ENCODE measurements at regions not wholly inside any gene's neighbourhood (a gene's known extent, or its start where the extent isn't known, plus 50 kb on each side); places are given as distances from the start of the nearest gene placed in this dataset.

DNA sequence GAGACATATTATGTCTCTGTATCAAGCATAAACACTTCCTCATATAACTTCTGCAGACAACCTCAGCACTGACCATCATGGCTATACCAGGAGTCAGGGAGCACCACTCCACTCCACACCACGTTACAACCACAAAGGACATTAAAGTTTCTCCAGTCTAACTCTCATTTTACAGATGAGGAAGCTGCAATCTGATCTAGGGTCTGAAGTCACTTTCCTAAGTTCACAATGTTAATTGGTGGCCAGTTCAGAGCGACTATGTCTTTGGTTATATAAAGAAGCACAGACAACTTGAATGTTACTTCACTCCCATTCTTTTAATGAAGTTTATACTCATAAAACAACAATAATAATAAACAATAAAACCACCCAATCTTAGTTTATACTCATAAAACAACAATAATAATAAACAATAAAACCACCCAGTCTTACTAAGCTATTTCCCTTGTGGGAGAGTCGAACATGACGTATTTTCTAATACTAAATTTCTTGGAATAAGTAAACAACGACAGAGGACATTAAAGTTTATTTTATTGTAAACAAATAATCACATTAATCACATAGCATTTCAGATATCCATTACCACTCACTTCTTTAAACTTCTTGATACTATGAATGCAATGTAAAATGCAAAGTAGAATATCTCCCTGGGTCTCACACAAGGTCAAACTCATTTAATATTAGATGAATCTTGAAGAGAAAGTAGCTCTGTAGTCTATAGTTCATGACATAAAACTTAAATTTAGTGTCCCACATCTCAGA is 72.4 kb upstream of the SSTR1 start:
- TF ChIP-seq, protein P1, sequence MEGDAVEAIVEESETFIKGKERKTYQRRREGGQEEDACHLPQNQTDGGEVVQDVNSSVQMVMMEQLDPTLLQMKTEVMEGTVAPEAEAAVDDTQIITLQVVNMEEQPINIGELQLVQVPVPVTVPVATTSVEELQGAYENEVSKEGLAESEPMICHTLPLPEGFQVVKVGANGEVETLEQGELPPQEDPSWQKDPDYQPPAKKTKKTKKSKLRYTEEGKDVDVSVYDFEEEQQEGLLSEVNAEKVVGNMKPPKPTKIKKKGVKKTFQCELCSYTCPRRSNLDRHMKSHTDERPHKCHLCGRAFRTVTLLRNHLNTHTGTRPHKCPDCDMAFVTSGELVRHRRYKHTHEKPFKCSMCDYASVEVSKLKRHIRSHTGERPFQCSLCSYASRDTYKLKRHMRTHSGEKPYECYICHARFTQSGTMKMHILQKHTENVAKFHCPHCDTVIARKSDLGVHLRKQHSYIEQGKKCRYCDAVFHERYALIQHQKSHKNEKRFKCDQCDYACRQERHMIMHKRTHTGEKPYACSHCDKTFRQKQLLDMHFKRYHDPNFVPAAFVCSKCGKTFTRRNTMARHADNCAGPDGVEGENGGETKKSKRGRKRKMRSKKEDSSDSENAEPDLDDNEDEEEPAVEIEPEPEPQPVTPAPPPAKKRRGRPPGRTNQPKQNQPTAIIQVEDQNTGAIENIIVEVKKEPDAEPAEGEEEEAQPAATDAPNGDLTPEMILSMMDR (IDR thresholded peaks at IDR 0.05; ENCODE audit: low read depth, low read length): no peak
- no peak overlapping the region for H3K4me3 ChIP-seq (replicated peaks in 1 of 2; ENCODE audit: low read depth in 2 of 2, low read length in 2 of 2)
- DNase-seq (ENCODE audit: low read depth in 2 of 2): no peak

DNA sequence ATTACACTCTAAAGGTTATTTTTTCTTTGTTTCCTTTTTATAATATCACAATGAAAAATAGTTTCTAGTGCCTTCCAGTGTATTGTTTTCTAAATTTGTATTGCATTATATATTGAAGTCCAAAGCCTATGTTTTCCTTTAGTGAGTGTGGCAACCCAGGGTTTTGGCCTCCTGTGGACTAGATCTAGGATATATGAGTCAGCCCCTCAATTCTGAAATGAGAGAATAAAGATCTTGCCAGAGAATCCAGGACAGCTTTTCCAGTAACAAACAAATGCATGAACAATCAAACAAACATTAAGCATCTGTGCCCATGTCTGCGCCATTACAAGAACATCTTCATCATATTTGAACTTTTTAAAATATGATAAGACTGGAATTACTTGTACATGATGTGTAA is 70.7 kb upstream of the SSTR1 start:
- H3K4me3 ChIP-seq (replicated peaks in 1 of 2; ENCODE audit: low read depth in 2 of 2, low read length in 2 of 2): no peak overlapping the region
- peak; percentile 36 to 52 for DNase-seq (ENCODE audit: low read depth in 2 of 2)
- TF ChIP-seq, protein P1 (IDR thresholded peaks at IDR 0.05; ENCODE audit: low read depth, low read length): no peak

DNA sequence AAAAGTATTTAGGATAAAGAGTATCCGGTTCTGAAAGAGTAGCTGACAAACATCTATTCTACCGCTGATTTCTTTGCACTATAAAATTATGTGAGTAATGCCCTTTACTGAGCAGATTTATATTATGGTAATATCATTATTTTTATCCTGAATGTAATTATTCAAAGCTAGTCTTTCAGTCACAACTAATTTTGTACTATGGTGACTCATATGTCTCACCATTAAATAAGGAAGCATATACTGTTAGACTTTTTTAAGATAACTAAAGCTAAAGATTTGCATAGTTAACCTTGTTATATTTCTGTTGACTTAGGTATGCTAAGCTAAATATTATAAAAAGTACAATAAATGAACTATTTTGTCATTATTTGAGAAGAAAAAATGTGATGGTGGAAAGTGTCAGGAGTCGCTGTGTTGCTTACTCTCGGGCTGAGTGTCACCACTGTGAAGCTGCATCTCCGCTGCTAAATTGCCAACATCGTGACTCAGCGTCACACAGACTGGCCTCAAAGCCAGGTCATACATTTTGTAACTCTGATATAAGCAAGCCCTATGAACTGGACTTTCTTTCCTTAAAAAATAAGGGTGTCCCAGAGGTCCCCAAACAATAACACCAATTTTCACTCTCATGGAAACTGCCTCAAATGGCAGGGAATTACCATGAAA is 69.1 kb upstream of the SSTR1 start:
- peak; percentile 2 to 17 for DNase-seq (ENCODE audit: low read depth in 2 of 2)
- TF ChIP-seq, protein P1 (IDR thresholded peaks at IDR 0.05; ENCODE audit: low read depth, low read length): no peak
- H3K4me3 ChIP-seq (replicated peaks in 1 of 2; ENCODE audit: low read depth in 2 of 2, low read length in 2 of 2): no peak overlapping the region

DNA sequence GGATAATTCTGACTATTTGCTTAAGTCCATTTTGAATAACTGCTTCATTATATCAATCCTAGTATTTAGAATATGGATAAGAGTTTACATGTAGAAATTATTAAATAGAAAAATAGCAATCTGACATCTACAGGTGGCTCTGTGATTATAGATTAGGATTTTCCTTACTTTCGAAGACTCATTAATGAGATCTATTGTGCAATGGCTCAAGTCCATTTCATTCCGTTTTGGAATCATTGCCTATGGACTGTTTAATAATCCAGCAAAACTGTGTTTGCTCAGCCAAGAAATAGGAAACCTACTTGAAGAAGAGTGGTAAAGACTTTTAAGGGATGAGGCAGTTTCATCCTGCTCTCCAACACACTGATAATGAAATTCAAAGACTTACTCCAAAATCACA is 67.8 kb upstream of the SSTR1 start:
- DNase-seq (ENCODE audit: low read depth in 2 of 2): no peak
- no peak overlapping the region for H3K4me3 ChIP-seq (replicated peaks in 1 of 2; ENCODE audit: low read depth in 2 of 2, low read length in 2 of 2)
- TF ChIP-seq, protein P1 (IDR thresholded peaks at IDR 0.05; ENCODE audit: low read depth, low read length): no peak

DNA sequence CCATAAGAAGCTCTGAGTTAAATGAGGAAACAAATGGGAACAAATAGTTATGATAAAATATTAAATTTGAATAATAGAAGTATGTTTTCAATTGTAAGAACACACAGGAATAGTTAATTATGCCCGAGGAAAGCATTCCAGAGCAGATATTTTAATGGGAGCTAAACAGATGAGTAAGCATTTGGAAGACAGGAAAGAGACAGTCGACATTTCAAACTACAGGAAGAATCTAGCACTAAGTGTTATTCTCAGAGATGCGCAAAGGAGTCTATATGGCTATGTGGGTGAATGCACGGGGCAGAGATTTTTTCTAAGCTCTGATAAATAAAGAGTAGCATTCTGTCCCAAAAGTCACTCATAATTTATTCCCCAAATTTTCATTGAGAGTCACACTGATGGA is 64.5 kb upstream of the SSTR1 start:
- peak in 1 of 2 donors; percentile 3 for DNase-seq (ENCODE audit: low read depth in 2 of 2)
- no peak overlapping the region for H3K4me3 ChIP-seq (replicated peaks in 1 of 2; ENCODE audit: low read depth in 2 of 2, low read length in 2 of 2)
- TF ChIP-seq, protein P1 (IDR thresholded peaks at IDR 0.05; ENCODE audit: low read depth, low read length): no peak

DNA sequence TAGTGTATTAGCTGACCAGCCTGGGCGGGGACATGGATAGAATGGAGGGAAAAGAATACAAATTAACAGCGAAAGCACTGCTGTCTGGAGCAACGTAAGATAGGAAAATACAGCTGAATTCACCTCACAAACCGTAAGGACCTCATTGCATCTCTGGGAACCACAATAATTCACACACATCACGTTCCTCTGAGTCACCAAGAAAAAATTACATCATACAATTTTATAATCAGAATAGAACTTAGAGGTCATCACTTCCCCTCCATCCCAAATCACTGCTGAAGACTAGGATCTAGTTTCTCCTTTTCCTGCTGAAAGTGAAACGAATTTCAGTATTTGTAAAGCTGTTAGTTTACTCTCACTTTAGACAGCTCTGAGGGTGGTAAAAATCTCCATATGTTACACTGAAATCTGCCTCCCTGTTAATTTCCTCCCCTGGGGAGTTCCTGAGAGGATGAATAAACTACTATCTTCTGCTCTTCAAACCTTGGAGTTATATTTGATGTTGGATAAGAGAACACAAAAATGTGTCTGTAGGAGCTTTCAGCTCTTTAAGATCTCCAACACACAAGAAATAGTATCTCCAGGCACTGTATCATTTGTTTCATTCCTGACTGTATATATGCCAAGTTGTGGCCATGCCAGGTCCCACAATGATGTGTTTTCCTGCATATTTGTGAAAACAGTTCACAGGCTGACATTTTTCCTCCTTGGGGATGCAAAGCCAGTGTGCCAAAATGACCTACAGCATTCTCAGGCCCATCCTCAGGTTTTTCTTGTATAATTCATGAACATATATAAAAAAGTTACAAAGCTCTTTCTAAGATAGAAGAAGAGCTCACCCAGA is 63.8 kb upstream of the SSTR1 start:
- H3K4me3 ChIP-seq (replicated peaks in 1 of 2; ENCODE audit: low read depth in 2 of 2, low read length in 2 of 2): no peak overlapping the region
- TF ChIP-seq, protein P1 (IDR thresholded peaks at IDR 0.05; ENCODE audit: low read depth, low read length): no peak
- DNase-seq (ENCODE audit: low read depth in 2 of 2): peak; percentile 66 to 75
